ENCODE measurements at regions not wholly inside any gene's neighbourhood (a gene's known extent, or its start where the extent isn't known, plus 50 kb on each side); places are given as distances from the start of the nearest gene placed in this dataset.

- TF ChIP-seq CTCF (IDR thresholded peaks at IDR 0.05; ENCODE audit: low read length) (no peak), EZH2 (optimal IDR thresholded peaks at IDR 0.05; ENCODE audit: low read depth, low read length) (no peak)
Observed at GRCh38 chrX:8273451-8273895, 102.4 kb upstream of the VCX2 start.
